WTC11 (cell line): ENCODE measurements at regions not wholly inside any gene's neighbourhood (a gene's known extent, or its start where the extent isn't known, plus 50 kb on each side); places are given as distances from the start of the nearest gene placed in this dataset.

Experiments used
- CREB1 ChIP-seq: sonication (generic); formaldehyde crosslinking; IDR thresholded peaks from 2 replicates; pipeline ENCODE4 v1.8.0; 2023; ENCODE audit warnings: mild to moderate bottlenecking, missing genetic modification reagents
- CREM ChIP-seq: sonication (generic); formaldehyde crosslinking; IDR thresholded peaks from 2 replicates; pipeline ENCODE4 v1.8.1; 2022; ENCODE audit warnings: mild to moderate bottlenecking, missing genetic modification reagents, moderate library complexity
- ELF4 ChIP-seq: sonication (generic); formaldehyde crosslinking; IDR thresholded peaks from 2 replicates; pipeline ENCODE4 v1.8.1; 2022; ENCODE audit warnings: low read depth, mild to moderate bottlenecking, moderate library complexity, missing genetic modification reagents
- ESRRA ChIP-seq: sonication (generic); formaldehyde crosslinking; IDR thresholded peaks from 2 replicates; pipeline ENCODE4 v1.8.1; 2022; ENCODE audit warnings: mild to moderate bottlenecking, missing genetic modification reagents, borderline replicate concordance
- IRF1 ChIP-seq: sonication (generic); formaldehyde crosslinking; IDR thresholded peaks from 2 replicates; pipeline ENCODE4 v1.8.0; 2023; ENCODE audit warnings: missing genetic modification reagents
- RORB ChIP-seq: fragments of 250-450 bp; sonication (Bioruptor Pico); IDR thresholded peaks from 2 replicates; pipeline ENCODE4 v1.9.0; 2021; ENCODE audit warnings: mild to moderate bottlenecking
- SP1 ChIP-seq: sonication (generic); formaldehyde crosslinking; conservative IDR thresholded peaks from 2 replicates; pipeline ENCODE4 v1.8.1; 2022; ENCODE audit warnings: missing genetic modification reagents
- TEAD1 ChIP-seq: sonication (generic); formaldehyde crosslinking; IDR thresholded peaks from 2 replicates; pipeline ENCODE4 v1.8.0; 2022; ENCODE audit warnings: mild to moderate bottlenecking, missing genetic modification reagents
- TP53 ChIP-seq: sonication (generic); formaldehyde crosslinking; IDR thresholded peaks from 2 replicates; pipeline ENCODE4 v1.8.1; 2023; ENCODE audit warnings: mild to moderate bottlenecking, missing genetic modification reagents
- ZNF138 ChIP-seq: sonication (generic); formaldehyde crosslinking; conservative IDR thresholded peaks from 2 replicates; pipeline ENCODE4 v1.8.1; 2022; ENCODE audit warnings: mild to moderate bottlenecking, moderate library complexity, missing genetic modification reagents
- ZNF423 ChIP-seq: fragments of 250-450 bp; sonication (Bioruptor Pico); IDR thresholded peaks from 2 replicates; pipeline ENCODE4 v2.1.2; 2022; ENCODE audit warnings: mild to moderate bottlenecking, moderate library complexity
- TF ChIP-seq, protein P1 (sequence below): fragments of 200-600 bp; IDR thresholded peaks from 2 replicates; pipeline ENCODE4 v1.8.0; 2022; ENCODE audit warnings: antibody characterized with exemption

DNA sequence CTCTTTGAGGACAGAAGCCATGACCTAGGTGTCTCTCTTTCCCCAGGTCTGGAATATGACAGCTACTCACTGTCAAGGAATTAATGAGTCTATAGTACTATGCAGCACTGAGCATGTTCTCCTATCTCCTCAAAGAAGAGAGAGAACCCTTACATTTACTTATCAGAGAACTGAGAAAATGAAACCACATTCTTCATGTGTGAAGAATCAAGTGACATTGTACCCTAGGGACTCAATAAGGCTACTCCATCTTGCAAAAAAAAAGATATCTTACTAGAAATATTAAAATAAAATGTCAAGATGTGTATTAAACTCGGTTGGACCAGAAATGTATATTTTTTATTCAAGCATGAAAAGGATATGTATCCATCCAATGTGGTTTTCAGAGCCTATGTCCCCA lies 133.2 kb upstream of the COL8A1 start:
- TF ChIP-seq ESRRA (no peak), CREM (no peak), IRF1 (CRISPR knock-in tag) (no peak), TEAD1 (CRISPR knock-in tag) (no peak), CREB1 (CRISPR knock-in tag) (no peak), ELF4 (CRISPR knock-in tag) (no peak), ZNF138 (CRISPR knock-in tag) (no peak), RORB (no peak), SP1 (CRISPR knock-in tag) (no peak), ZNF423 (CRISPR knock-in tag) (no peak), TP53 (CRISPR knock-in tag) (no peak)
- TF ChIP-seq, protein P1, sequence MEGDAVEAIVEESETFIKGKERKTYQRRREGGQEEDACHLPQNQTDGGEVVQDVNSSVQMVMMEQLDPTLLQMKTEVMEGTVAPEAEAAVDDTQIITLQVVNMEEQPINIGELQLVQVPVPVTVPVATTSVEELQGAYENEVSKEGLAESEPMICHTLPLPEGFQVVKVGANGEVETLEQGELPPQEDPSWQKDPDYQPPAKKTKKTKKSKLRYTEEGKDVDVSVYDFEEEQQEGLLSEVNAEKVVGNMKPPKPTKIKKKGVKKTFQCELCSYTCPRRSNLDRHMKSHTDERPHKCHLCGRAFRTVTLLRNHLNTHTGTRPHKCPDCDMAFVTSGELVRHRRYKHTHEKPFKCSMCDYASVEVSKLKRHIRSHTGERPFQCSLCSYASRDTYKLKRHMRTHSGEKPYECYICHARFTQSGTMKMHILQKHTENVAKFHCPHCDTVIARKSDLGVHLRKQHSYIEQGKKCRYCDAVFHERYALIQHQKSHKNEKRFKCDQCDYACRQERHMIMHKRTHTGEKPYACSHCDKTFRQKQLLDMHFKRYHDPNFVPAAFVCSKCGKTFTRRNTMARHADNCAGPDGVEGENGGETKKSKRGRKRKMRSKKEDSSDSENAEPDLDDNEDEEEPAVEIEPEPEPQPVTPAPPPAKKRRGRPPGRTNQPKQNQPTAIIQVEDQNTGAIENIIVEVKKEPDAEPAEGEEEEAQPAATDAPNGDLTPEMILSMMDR: no peak
